Inferior parietal cortex (tissue), 1 donor: ENCODE measurements at regions not wholly inside any gene's neighbourhood (a gene's known extent, or its start where the extent isn't known, plus 50 kb on each side); places are given as distances from the start of the nearest gene placed in this dataset.
"Not testable (repeated sequence)": the region's sequence is repeated elsewhere in the genome, so short reads cannot be mapped to it uniquely, and the experiment has no call there.

ENCODE experiments used
- DNase-seq: peaks from one replicate; pipeline ENCODE4 v3.0.0-alpha.2; 2016; ENCODE audit errors: extremely low spot score

GRCh38 chr11:69884751-69885150 is 65.5 kb upstream of the FGF3 start:
- no peak for DNase-seq

GRCh38 chr11:69887330-69887729 is 68.1 kb upstream of the FGF3 start:
- no peak for DNase-seq

GRCh38 chr11:69887841-69888427 is 68.7 kb upstream of the FGF3 start:
- DNase-seq = no peak

- peak; percentile 62 for DNase-seq
Measured at GRCh38 chr11:69888483-69889181, 69.4 kb upstream of the FGF3 start.

GRCh38 chr11:69889400-69890318 is 70.4 kb upstream of the FGF3 start:
- no peak for DNase-seq

- DNase-seq = no peak
Measured at GRCh38 chr11:69890476-69890875, 71.3 kb upstream of the FGF3 start.

- no peak for DNase-seq
Measured at GRCh38 chr11:69891421-69892236, 72.4 kb upstream of the FGF3 start.

GRCh38 chr11:69892237-69892985 is 73.2 kb upstream of the FGF3 start:
- no peak for DNase-seq

GRCh38 chr11:69892986-69893555 is 73.9 kb upstream of the FGF3 start:
- DNase-seq = no peak

GRCh38 chr11:69893631-69894030 is 74.4 kb upstream of the FGF3 start:
- DNase-seq = no peak

GRCh38 chr11:69894181-69894611 is 75.0 kb upstream of the FGF3 start:
- DNase-seq = no peak

- no peak for DNase-seq
Measured at GRCh38 chr11:69894648-69895047, 75.4 kb upstream of the FGF3 start.

- no peak for DNase-seq
Measured at GRCh38 chr11:69896250-69896649, 77.0 kb upstream of the FGF3 start.

- no peak for DNase-seq
Measured at GRCh38 chr11:69898123-69898522, 78.9 kb upstream of the FGF3 start.

- no peak for DNase-seq
Measured at GRCh38 chr11:69899957-69900821, 81.0 kb upstream of the FGF3 start.

GRCh38 chr11:69900822-69901302 is 81.6 kb upstream of the FGF3 start:
- not testable (repeated sequence) for DNase-seq

- DNase-seq = no peak
Measured at GRCh38 chr11:69902337-69902736, 83.1 kb upstream of the FGF3 start.

GRCh38 chr11:69903211-69903610 is 84.0 kb upstream of the FGF3 start:
- DNase-seq = no peak

GRCh38 chr11:69904161-69904973 is 85.2 kb upstream of the FGF3 start:
- no peak for DNase-seq
